Fibroblast of upper back skin (primary cell): ENCODE measurements at regions not wholly inside any gene's neighbourhood (a gene's known extent, or its start where the extent isn't known, plus 50 kb on each side); places are given as distances from the start of the nearest gene placed in this dataset.
A peak's percentile ranks its signal among the peaks of the same experiment; 100 is the strongest.

Experiments
- DNase-seq: peaks from one replicate; pipeline ENCODE4 v3.0.0-alpha.2; 2013

- DNase-seq, result peak; percentile 73
Measured at GRCh38 chr7:46559194-46559832, 638.2 kb upstream of the IGFBP3 start.

GRCh38 chr7:46558482-46559193, 637.6 kb upstream of the IGFBP3 start:
- DNase-seq, result peak; percentile 62

GRCh38 chr7:46557781-46558180, 636.7 kb upstream of the IGFBP3 start:
- DNase-seq, result no peak

GRCh38 chr7:46557295-46557711, 636.2 kb upstream of the IGFBP3 start:
- DNase-seq, result no peak

GRCh38 chr7:46554688-46555422, 633.8 kb upstream of the IGFBP3 start:
- DNase-seq, result peak; percentile 56

GRCh38 chr7:46551603-46552002, 630.5 kb upstream of the IGFBP3 start:
- DNase-seq, result no peak

GRCh38 chr7:46550864-46551263, 629.8 kb upstream of the IGFBP3 start:
- no peak for DNase-seq

- no peak for DNase-seq
Measured at GRCh38 chr7:46549892-46550639, 629.0 kb upstream of the IGFBP3 start.

GRCh38 chr7:46549347-46549746, 628.3 kb upstream of the IGFBP3 start:
- DNase-seq, result no peak

GRCh38 chr7:46547044-46547443, 626.0 kb upstream of the IGFBP3 start:
- DNase-seq, result no peak

- peak; percentile 68 for DNase-seq
Measured at GRCh38 chr7:46545790-46546189, 624.7 kb upstream of the IGFBP3 start.

GRCh38 chr7:46544396-46545008, 623.4 kb upstream of the IGFBP3 start:
- DNase-seq, result peak; percentile 62

GRCh38 chr7:46542076-46542475, 621.0 kb upstream of the IGFBP3 start:
- DNase-seq, result no peak

GRCh38 chr7:46539892-46540483, 618.9 kb upstream of the IGFBP3 start:
- DNase-seq, result no peak

- DNase-seq, result peak; percentile 28
Measured at GRCh38 chr7:46537191-46537905, 616.3 kb upstream of the IGFBP3 start.

- DNase-seq, result peak; percentile 67
Measured at GRCh38 chr7:46534664-46535588, 613.9 kb upstream of the IGFBP3 start.

GRCh38 chr7:46533946-46534345, 612.9 kb upstream of the IGFBP3 start:
- no peak for DNase-seq

GRCh38 chr7:46532571-46532970, 611.5 kb upstream of the IGFBP3 start:
- no peak for DNase-seq

- DNase-seq, result no peak
Measured at GRCh38 chr7:46530081-46530750, 609.1 kb upstream of the IGFBP3 start.

- DNase-seq, result no peak
Measured at GRCh38 chr7:46527360-46527759, 606.3 kb upstream of the IGFBP3 start.
